Gastrocnemius medialis (tissue), 4 donors: ENCODE measurements at regions not wholly inside any gene's neighbourhood (a gene's known extent, or its start where the extent isn't known, plus 50 kb on each side); places are given as distances from the start of the nearest gene placed in this dataset.

Experiments
- CTCF ChIP-seq, 5 experiments: fragments of 450-650 bp in 3 of 5; fragments of 200-600 bp in 2 of 5; sonication (generic) in 2 of 5; IDR thresholded peaks in 4 of 5; conservative IDR thresholded peaks in 1 of 5; 1 replicate in 4 of 5; 2 replicates in 1 of 5; pipeline ENCODE4 v1.5.1; 2016 to 2019; ENCODE audit warnings: antibody characterized with exemption in 5 of 5, mild to moderate bottlenecking in 3 of 5, moderate library complexity in 3 of 5
- POLR2A ChIP-seq, 2 donors: fragments of 450-650 bp; IDR thresholded peaks; one replicate each; pipeline ENCODE4 v1.6.1; 2017; ENCODE audit warnings: antibody characterized with exemption in 2 of 2, mild to moderate bottlenecking in 2 of 2, moderate library complexity in 2 of 2

- no peak for TF ChIP-seq POLR2A (IDR thresholded peaks at IDR 0.05)
- TF ChIP-seq CTCF (IDR thresholded peaks at IDR 0.05 in 4 of 5, conservative IDR thresholded peaks at IDR 0.05 in 1 of 5) = no peak
These were observed 93.0 kb upstream of the LDB2 start for GRCh38 chr4:16991450-16991849.
